ENCODE measurements at regions not wholly inside any gene's neighbourhood (a gene's known extent, or its start where the extent isn't known, plus 50 kb on each side); places are given as distances from the start of the nearest gene placed in this dataset.

GRCh38 chr5:60230456-60230855 lies 336.9 kb upstream of the PDE4D start:
- Histone ChIP-seq H3K27me3 (ENCODE audit: control insufficient read depth, insufficient read depth, low read length) (no peaks in the 10 kb centered on the region), H3K36me3 (ENCODE audit: control insufficient read depth, insufficient read depth, low read length) (no peaks in the 10 kb centered on the region), H3K4me3 (ENCODE audit: low read depth, low read length) (no peak overlapping the region)
- TF ChIP-seq, protein P1, sequence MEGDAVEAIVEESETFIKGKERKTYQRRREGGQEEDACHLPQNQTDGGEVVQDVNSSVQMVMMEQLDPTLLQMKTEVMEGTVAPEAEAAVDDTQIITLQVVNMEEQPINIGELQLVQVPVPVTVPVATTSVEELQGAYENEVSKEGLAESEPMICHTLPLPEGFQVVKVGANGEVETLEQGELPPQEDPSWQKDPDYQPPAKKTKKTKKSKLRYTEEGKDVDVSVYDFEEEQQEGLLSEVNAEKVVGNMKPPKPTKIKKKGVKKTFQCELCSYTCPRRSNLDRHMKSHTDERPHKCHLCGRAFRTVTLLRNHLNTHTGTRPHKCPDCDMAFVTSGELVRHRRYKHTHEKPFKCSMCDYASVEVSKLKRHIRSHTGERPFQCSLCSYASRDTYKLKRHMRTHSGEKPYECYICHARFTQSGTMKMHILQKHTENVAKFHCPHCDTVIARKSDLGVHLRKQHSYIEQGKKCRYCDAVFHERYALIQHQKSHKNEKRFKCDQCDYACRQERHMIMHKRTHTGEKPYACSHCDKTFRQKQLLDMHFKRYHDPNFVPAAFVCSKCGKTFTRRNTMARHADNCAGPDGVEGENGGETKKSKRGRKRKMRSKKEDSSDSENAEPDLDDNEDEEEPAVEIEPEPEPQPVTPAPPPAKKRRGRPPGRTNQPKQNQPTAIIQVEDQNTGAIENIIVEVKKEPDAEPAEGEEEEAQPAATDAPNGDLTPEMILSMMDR (IDR thresholded peaks at IDR 0.05; ENCODE audit: insufficient read depth, low read length, poor library complexity, severe bottlenecking) = no peak
- no peak for DNase-seq (ENCODE audit: low read depth)

- no peaks in the 10 kb centered on the region for H3K36me3 ChIP-seq (ENCODE audit: control insufficient read depth, insufficient read depth, low read length)
- no peak for DNase-seq (ENCODE audit: low read depth)
- TF ChIP-seq, protein P1 (IDR thresholded peaks at IDR 0.05; ENCODE audit: insufficient read depth, low read length, poor library complexity, severe bottlenecking) = no peak
- no peak overlapping the region for H3K4me3 ChIP-seq (ENCODE audit: low read depth, low read length)
- H3K27me3 ChIP-seq (ENCODE audit: control insufficient read depth, insufficient read depth, low read length) = no peaks in the 10 kb centered on the region
Observed at GRCh38 chr5:60229691-60230185, 336.2 kb upstream of the PDE4D start.

DNA sequence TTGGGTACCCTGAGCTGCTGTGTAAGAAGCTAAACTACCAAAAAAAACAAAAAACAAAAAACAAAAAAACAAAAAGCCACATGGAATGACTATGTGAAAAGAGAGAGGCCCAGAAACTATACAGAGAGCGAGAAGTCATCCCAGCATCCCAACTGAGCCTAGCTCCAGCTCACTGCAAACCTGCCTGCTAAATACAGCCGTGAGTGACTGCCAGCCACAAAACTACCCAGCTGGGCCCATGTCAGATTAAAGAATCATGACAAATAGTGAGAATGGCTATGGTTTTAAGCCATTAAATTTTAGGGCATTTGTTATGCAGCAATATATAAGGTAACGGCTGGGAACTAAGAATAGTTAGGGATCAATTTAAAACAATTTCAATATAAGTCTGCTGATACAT lies 335.1 kb upstream of the PDE4D start:
- no peak for DNase-seq (ENCODE audit: low read depth)
- TF ChIP-seq, protein P1 (IDR thresholded peaks at IDR 0.05; ENCODE audit: insufficient read depth, low read length, poor library complexity, severe bottlenecking) = no peak
- no peak overlapping the region for H3K4me3 ChIP-seq (ENCODE audit: low read depth, low read length)
- no peaks in the 10 kb centered on the region for H3K36me3 ChIP-seq (ENCODE audit: control insufficient read depth, insufficient read depth, low read length)
- no peaks in the 10 kb centered on the region for H3K27me3 ChIP-seq (ENCODE audit: control insufficient read depth, insufficient read depth, low read length)

GRCh38 chr5:60226128-60226527 lies 332.6 kb upstream of the PDE4D start:
- H3K27me3 ChIP-seq (ENCODE audit: control insufficient read depth, insufficient read depth, low read length) = no peaks in the 10 kb centered on the region
- no peak overlapping the region for H3K4me3 ChIP-seq (ENCODE audit: low read depth, low read length)
- no peaks in the 10 kb centered on the region for H3K36me3 ChIP-seq (ENCODE audit: control insufficient read depth, insufficient read depth, low read length)
- DNase-seq (ENCODE audit: low read depth) = no peak
- TF ChIP-seq, protein P1 (IDR thresholded peaks at IDR 0.05; ENCODE audit: insufficient read depth, low read length, poor library complexity, severe bottlenecking) = no peak

- TF ChIP-seq, protein P1 (IDR thresholded peaks at IDR 0.05; ENCODE audit: insufficient read depth, low read length, poor library complexity, severe bottlenecking) = no peak
Observed at GRCh38 chr5:60223342-60223741, 329.8 kb upstream of the PDE4D start.

DNA sequence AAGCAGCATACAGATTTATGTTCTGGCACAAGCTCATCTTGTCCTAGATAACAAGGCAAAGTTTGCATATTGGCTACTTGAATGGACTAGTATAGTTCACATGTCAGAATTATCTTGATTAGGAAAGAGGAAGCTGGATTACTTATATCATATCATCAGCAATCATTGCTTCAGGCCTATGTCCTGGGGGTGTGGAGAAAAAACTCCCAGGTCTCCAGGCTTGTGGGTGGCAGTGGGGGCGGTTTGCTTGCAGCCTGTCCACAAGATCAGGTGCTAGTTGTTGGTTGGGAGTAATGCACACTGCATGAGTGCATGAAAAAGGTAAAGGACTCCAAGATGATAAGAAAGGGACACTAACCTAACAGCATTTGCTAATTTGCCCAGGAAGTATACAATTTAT lies 326.4 kb upstream of the PDE4D start:
- H3K27me3 ChIP-seq (ENCODE audit: control insufficient read depth, insufficient read depth, low read length) = no peaks in the 10 kb centered on the region
- H3K36me3 ChIP-seq (ENCODE audit: control insufficient read depth, insufficient read depth, low read length) = no peaks in the 10 kb centered on the region
- H3K4me3 ChIP-seq (ENCODE audit: low read depth, low read length) = no peak overlapping the region
- TF ChIP-seq, protein P1 (IDR thresholded peaks at IDR 0.05; ENCODE audit: insufficient read depth, low read length, poor library complexity, severe bottlenecking) = no peak
- no peak for DNase-seq (ENCODE audit: low read depth)

More at GRCh38 chr5:60223342-60223741, 329.8 kb upstream of the PDE4D start:
- no peak overlapping the region for H3K4me3 ChIP-seq (ENCODE audit: low read depth, low read length)
- H3K36me3 ChIP-seq (ENCODE audit: control insufficient read depth, insufficient read depth, low read length) = no peaks in the 10 kb centered on the region
- H3K27me3 ChIP-seq (ENCODE audit: control insufficient read depth, insufficient read depth, low read length) = no peaks in the 10 kb centered on the region
- DNase-seq (ENCODE audit: low read depth) = peak; percentile 34

All from kidney epithelial cell (primary cell).